IMR-90 (cell line): ENCODE measurements at regions not wholly inside any gene's neighbourhood (a gene's known extent, or its start where the extent isn't known, plus 50 kb on each side); places are given as distances from the start of the nearest gene placed in this dataset.

Experiments used
- ATAC-seq: fragments of 200-7000 bp; cut with Tn5 transposase; 2 replicates; pipeline ENCODE4 v1.9.1; 2020; ENCODE audit warnings: low read depth, mild to moderate bottlenecking, moderate library complexity
- BruUV-seq: library from RNA; stranded (reverse); fragments of 400-500 nt; replicated peaks from 2 replicates; lab custom pipeline; 2021; lab: Mats Ljungman, UMichigan
- CTCF ChIA-PET: fragments of 300-600 bp; formaldehyde crosslinking; extraction: SDS; loops from one replicate; lab custom pipeline; 2021; ENCODE audit warnings: antibody characterized with exemption; lab: Yijun Ruan, JAX
- POLR2A ChIA-PET: fragments of 300-600 bp; sonication (Branson Sonifier 250); formaldehyde crosslinking; loops from one replicate; lab custom pipeline; 2022; ENCODE audit warnings: antibody characterized with exemption; ENCODE audit not compliant: unreplicated experiment; lab: Charles Lee
- DNase-seq: peaks from one replicate; pipeline ENCODE4 v3.0.0; 2013
- H2AFZ ChIP-seq: replicated peaks from 2 replicates; pipeline ENCODE3; 2013; ENCODE audit warnings: low read length, mild to moderate bottlenecking; ENCODE audit not compliant: poor library complexity
- H2AK5ac ChIP-seq: 2 replicates; pipeline ENCODE4 v1.6.1; 2013; ENCODE audit warnings: low read depth, low read length, inconsistent platforms
- H2AK9ac ChIP-seq: replicated peaks from 2 replicates; pipeline ENCODE3; 2013; ENCODE audit warnings: mild to moderate bottlenecking, low read depth, low read length, moderate library complexity; ENCODE audit not compliant: poor library complexity
- H2BK120ac ChIP-seq: 2 replicates; pipeline ENCODE4 v1.6.1; 2013; ENCODE audit warnings: low read depth, low read length, inconsistent platforms
- H2BK15ac ChIP-seq: 3 replicates; pipeline ENCODE4 v1.6.1; 2013; ENCODE audit warnings: low read depth, low read length, inconsistent platforms
- H2BK20ac ChIP-seq: 2 replicates; pipeline ENCODE4 v1.6.1; 2013; ENCODE audit warnings: low read depth, mild to moderate bottlenecking, inconsistent platforms, low read length, moderate library complexity
- H2BK5ac ChIP-seq: 2 replicates; pipeline ENCODE4 v1.6.1; 2013; ENCODE audit warnings: mild to moderate bottlenecking, low read depth, low read length, inconsistent platforms; ENCODE audit not compliant: poor library complexity, severe bottlenecking
- H3K14ac ChIP-seq: replicated peaks from 2 replicates; pipeline ENCODE4 v1.6.1; 2013; ENCODE audit warnings: low read depth, low read length, inconsistent platforms
- H3K18ac ChIP-seq: 2 replicates; pipeline ENCODE4 v1.6.1; 2013; ENCODE audit warnings: low read depth, low read length, control low read depth
- H3K23ac ChIP-seq: 2 replicates; pipeline ENCODE4 v1.6.1; 2013; ENCODE audit warnings: low read depth, low read length, inconsistent platforms
- H3K27ac ChIP-seq: 2 replicates; pipeline ENCODE4 v1.5.1; 2013; ENCODE audit warnings: mild to moderate bottlenecking, control low read depth, low read length; ENCODE audit not compliant: insufficient read depth
- H3K27me3 ChIP-seq: 2 replicates; pipeline ENCODE4 v1.6.1; 2013; ENCODE audit warnings: low read length; ENCODE audit not compliant: control insufficient read depth, insufficient read depth
- H3K36me3 ChIP-seq: 2 replicates; pipeline ENCODE4 v1.6.1; 2013; ENCODE audit warnings: low read length, mixed read lengths; ENCODE audit not compliant: control insufficient read depth, insufficient read depth
- H3K4ac ChIP-seq: 2 replicates; pipeline ENCODE4 v1.6.1; 2013; ENCODE audit warnings: low read depth, low read length, inconsistent platforms
- H3K4me1 ChIP-seq: 2 replicates; pipeline ENCODE4 v1.6.1; 2013; ENCODE audit warnings: low read length, mixed read lengths; ENCODE audit not compliant: control insufficient read depth, insufficient read depth
- H3K4me2 ChIP-seq: 2 replicates; pipeline ENCODE4 v1.6.1; 2013; ENCODE audit warnings: low read depth, mild to moderate bottlenecking, control low read depth, low read length, moderate library complexity
- H3K4me3 ChIP-seq: 2 replicates; pipeline ENCODE4 v1.5.1; 2013; ENCODE audit warnings: low read depth, mild to moderate bottlenecking, control low read depth, low read length, moderate library complexity; ENCODE audit not compliant: insufficient read depth
- H3K56ac ChIP-seq: 2 replicates; pipeline ENCODE4 v1.6.1; 2013; ENCODE audit warnings: low read length, inconsistent platforms; ENCODE audit not compliant: insufficient read depth; ENCODE audit errors: extremely low read depth
- H3K79me1 ChIP-seq, 2 experiments: 2 replicates each; pipeline ENCODE4 v1.6.1; 2013; ENCODE audit warnings: low read length in 2 of 2, inconsistent platforms in 1 of 2, low read depth in 1 of 2
- H3K9ac ChIP-seq: 2 replicates; pipeline ENCODE4 v1.6.1; 2013; ENCODE audit warnings: low read depth, low read length, control low read depth
- H3K9me1 ChIP-seq: 2 replicates; pipeline ENCODE4 v1.6.1; 2013; ENCODE audit warnings: low read length, inconsistent platforms; ENCODE audit not compliant: insufficient read depth
- H3K9me3 ChIP-seq: 2 replicates; pipeline ENCODE4 v1.6.1; 2013; ENCODE audit warnings: low read length; ENCODE audit not compliant: control insufficient read depth, insufficient read depth
- H4K20me1 ChIP-seq: 2 replicates; pipeline ENCODE4 v1.6.1; 2013; ENCODE audit warnings: low read length, inconsistent platforms; ENCODE audit not compliant: insufficient read depth
- H4K5ac ChIP-seq: 2 replicates; pipeline ENCODE4 v1.6.1; 2013; ENCODE audit warnings: mild to moderate bottlenecking, low read depth, low read length, control low read depth
- H4K8ac ChIP-seq, 2 experiments: 2 replicates each; pipeline ENCODE4 v1.6.1; 2013; ENCODE audit warnings: low read depth in 2 of 2, low read length in 2 of 2, control low read depth in 1 of 2, inconsistent platforms in 1 of 2
- H4K91ac ChIP-seq: 2 replicates; pipeline ENCODE4 v1.6.1; 2013; ENCODE audit warnings: low read depth, low read length, inconsistent platforms; ENCODE audit not compliant: insufficient read depth
- BHLHE40 ChIP-seq: fragments of 150-350 bp; IDR thresholded peaks from 2 replicates; pipeline ENCODE4 v1.6.1; 2016; ENCODE audit warnings: mild to moderate bottlenecking, low read depth, low read length
- CEBPB ChIP-seq: IDR thresholded peaks from 2 replicates; pipeline ENCODE4 v1.6.1; 2012; ENCODE audit warnings: low read depth, low read length, improper control_type of control experiment
- CHD1 ChIP-seq: IDR thresholded peaks from 2 replicates; pipeline ENCODE4 v1.6.1; 2012; ENCODE audit warnings: low read depth, low read length, improper control_type of control experiment
- CTCF ChIP-seq: conservative IDR thresholded peaks from 2 replicates; pipeline ENCODE4 v1.5.1; 2012; ENCODE audit warnings: mild to moderate bottlenecking, low read depth, low read length, improper control_type of control experiment
- ELK1 ChIP-seq: fragments of 150-350 bp; IDR thresholded peaks from 2 replicates; pipeline ENCODE4 v1.6.1; 2016; ENCODE audit warnings: low read depth, mild to moderate bottlenecking, low read length, moderate library complexity, borderline replicate concordance
- FOS ChIP-seq: fragments of 150-350 bp; IDR thresholded peaks from 2 replicates; pipeline ENCODE4 v1.6.1; 2016; ENCODE audit warnings: low read depth, low read length
- MAFK ChIP-seq: IDR thresholded peaks from 2 replicates; pipeline ENCODE4 v1.6.1; 2012; ENCODE audit warnings: low read depth, low read length, improper control_type of control experiment
- MAZ ChIP-seq: IDR thresholded peaks from 2 replicates; pipeline ENCODE4 v1.6.1; 2012; ENCODE audit warnings: low read depth, mild to moderate bottlenecking, low read length, improper control_type of control experiment, moderate library complexity, borderline replicate concordance
- MXI1 ChIP-seq: IDR thresholded peaks from 2 replicates; pipeline ENCODE4 v1.6.1; 2012; ENCODE audit warnings: low read depth, mild to moderate bottlenecking, low read length, moderate library complexity, borderline replicate concordance
- NFE2L2 ChIP-seq: fragments of 150-350 bp; IDR thresholded peaks from 2 replicates; pipeline ENCODE4 v1.6.1; 2016; ENCODE audit warnings: low read depth, mild to moderate bottlenecking, low read length
- POLR2A ChIP-seq: IDR thresholded peaks from 2 replicates; pipeline ENCODE4 v1.6.1; 2012; ENCODE audit warnings: mild to moderate bottlenecking, low read depth, low read length
- RAD21 ChIP-seq: IDR thresholded peaks from 2 replicates; pipeline ENCODE4 v1.6.1; 2012; ENCODE audit warnings: low read length, improper control_type of control experiment
- RCOR1 ChIP-seq: IDR thresholded peaks from 2 replicates; pipeline ENCODE4 v1.6.1; 2012; ENCODE audit warnings: mild to moderate bottlenecking, low read length, improper control_type of control experiment; ENCODE audit not compliant: insufficient replicate concordance
- RFX5 ChIP-seq: IDR thresholded peaks from 2 replicates; pipeline ENCODE4 v1.8.0; 2012; ENCODE audit warnings: low read depth, mild to moderate bottlenecking, low read length, moderate library complexity
- SMC3 ChIP-seq: fragments of 150-350 bp; IDR thresholded peaks from 2 replicates; pipeline ENCODE4 v1.6.1; 2016; ENCODE audit warnings: low read depth, mild to moderate bottlenecking, antibody characterized with exemption, low read length, moderate library complexity
- USF2 ChIP-seq: fragments of 150-350 bp; IDR thresholded peaks from 2 replicates; pipeline ENCODE4 v1.6.1; 2017; ENCODE audit warnings: mild to moderate bottlenecking, antibody characterized with exemption, low read length, low read depth
- WGBS, 2 experiments: methylation state at CpG; one replicate each; pipeline versions ENCODE4 v1.1.5 to v1.1.7; 2013; ENCODE audit warnings: missing lambda C conversion rate in 2 of 2; ENCODE audit not compliant: insufficient read length in 1 of 2; ENCODE audit errors: extremely low coverage in 2 of 2; 5-methylcytosine and 5-hydroxymethylcytosine counted together
- dilution Hi-C: fragments of 300-500 bp; cut with HindIII; formaldehyde crosslinking; loops from one replicate; pipeline ENCODE4 v1.14.3; 2018; ENCODE audit warnings: low sequenced_read_pairs; ENCODE audit not compliant: unreplicated experiment
- in situ Hi-C: fragments of 300-500 bp; cut with MboI; formaldehyde crosslinking; loops from 3 replicates; pipeline ENCODE4 v1.14.3; 2019; ENCODE audit warnings: low sequenced_read_pairs, inconsistent platforms, mixed read lengths
- intact Hi-C: fragments of 100-400 bp; cut with micrococcal nuclease; formaldehyde crosslinking; loops from 2 replicates; pipeline ENCODE4 v1.10.0; 2022

- DNase-seq: peak; percentile 23
- POLR2A ChIA-PET: no interaction called here
- no peak overlapping the region for H2AK9ac ChIP-seq
Measured at GRCh38 chr15:95603802-95604201, 726.7 kb upstream of the NR2F2 start.

More at GRCh38 chr15:95603802-95604201, 726.7 kb upstream of the NR2F2 start:
- Histone ChIP-seq H3K9me1 (peaks cover 3% of the 10 kb centered on the region; the same call in 1 of the 2 replicates), H3K14ac (no peak overlapping the region; the same call in 1 of the 2 replicates), H2AK5ac (peak overlapping the region; percentile 18; the same call in 1 of the 2 replicates), H3K56ac (no peak overlapping the region), H2BK120ac (peak overlapping the region; percentile 28; the same call in 1 of the 2 replicates), H3K36me3 (no peaks in the 10 kb centered on the region), H3K4ac (peak overlapping the region; percentile 9; the same call in 1 of the 2 replicates), H4K91ac (no peak overlapping the region), H2BK15ac (peak overlapping the region; percentile 47; the same call in 1 of the 3 replicates), H3K27ac (no peak overlapping the region; the same call in 1 of the 2 replicates), H3K4me2 (no peak overlapping the region), H3K4me3 (no peak overlapping the region), H3K4me1 (peaks cover 4% of the 10 kb centered on the region; the same call in 1 of the 2 replicates), H4K20me1 (no peaks in the 10 kb centered on the region), H4K8ac (no peak overlapping the region; a peak in 1 of 4 replicates), H3K79me1 (no peaks in the 10 kb centered on the region), H2BK5ac (no peak overlapping the region), H2AFZ (no peak overlapping the region), H3K27me3 (no peaks in the 10 kb centered on the region), H3K18ac (peak overlapping the region; percentile 66; the same call in 1 of the 2 replicates), H3K23ac (no peak overlapping the region), H3K9ac (no peak overlapping the region), H4K5ac (no peak overlapping the region; the same call in 1 of the 2 replicates), H2BK20ac (peak overlapping the region; percentile 33; the same call in 1 of the 2 replicates), H3K9me3 (peaks cover 3% of the 10 kb centered on the region; the same call in 1 of the 2 replicates)
- CTCF ChIA-PET: no interaction called here
- no peak for ATAC-seq
- in situ Hi-C loops (no loop called here), intact Hi-C loops (no loop called here), dilution Hi-C loops (no loop called here)
- no TSS peak for BruUV-seq
- no CpG with 5 or more reads among the region's 8 CpGs for WGBS, 2 experiments
- no peak for TF ChIP-seq POLR2A
- no peak for TF ChIP-seq MAFK
- TF ChIP-seq FOS: no peak
- no peak for TF ChIP-seq MAZ
- no peak for TF ChIP-seq SMC3
- TF ChIP-seq MXI1: no peak
- TF ChIP-seq RFX5: no peak
- no peak for TF ChIP-seq CEBPB
- no peak for TF ChIP-seq CTCF
- no peak for TF ChIP-seq NFE2L2
- no peak for TF ChIP-seq CHD1
- no peak for TF ChIP-seq RCOR1
- TF ChIP-seq USF2: no peak
- TF ChIP-seq BHLHE40: no peak
- TF ChIP-seq ELK1: no peak
- no peak for TF ChIP-seq RAD21
